AG04450 (cell line): ENCODE measurements at regions not wholly inside any gene's neighbourhood (a gene's known extent, or its start where the extent isn't known, plus 50 kb on each side); places are given as distances from the start of the nearest gene placed in this dataset.
"Not testable (repeated sequence)": the region's sequence is repeated elsewhere in the genome, so short reads cannot be mapped to it uniquely, and the experiment has no call there.

Source experiments
- CTCF ChIA-PET: fragments of 300-600, 350-600 bp; formaldehyde crosslinking; extraction: SDS; loops from one replicate; lab custom pipeline; 2022; ENCODE audit warnings: antibody characterized with exemption, inconsistent platforms; lab: Charles Lee
- POLR2A ChIA-PET: fragments of 350-600 bp; formaldehyde crosslinking; extraction: SDS; loops from one replicate; lab custom pipeline; 2021; ENCODE audit warnings: antibody characterized with exemption, inconsistent platforms; lab: Yijun Ruan, JAX
- DNase-seq: peaks from one replicate; pipeline ENCODE4 v3.0.0-alpha.2; 2011; ENCODE audit warnings: low read depth, low spot score
- H3K27ac ChIP-seq: one replicate; pipeline ENCODE4 v1.5.1; 2012; ENCODE audit warnings: low read depth, low read length, control low read depth
- H3K27me3 ChIP-seq: one replicate; pipeline ENCODE4 v1.6.0; 2012; ENCODE audit warnings: low read length; ENCODE audit not compliant: control insufficient read depth, insufficient read depth
- H3K4me3 ChIP-seq: 2 replicates; pipeline ENCODE4 v1.5.1; 2011; ENCODE audit warnings: mild to moderate bottlenecking, low read depth, low read length, control low read depth
- H3K9me3 ChIP-seq: 2 replicates; pipeline ENCODE4 v1.5.1; 2012; ENCODE audit warnings: low read length; ENCODE audit not compliant: control insufficient read depth, insufficient read depth
- CTCF ChIP-seq: IDR thresholded peaks from 2 replicates; pipeline ENCODE4 v1.5.1; 2011; ENCODE audit warnings: low read depth, low read length, control low read depth, inconsistent platforms

GRCh38 chr4:23097251-23097650, 404.5 kb downstream of the GBA3 start:
- Histone ChIP-seq H3K27ac (no peak overlapping the region), H3K27me3 (no peaks in the 10 kb centered on the region), H3K4me3 (no peak overlapping the region), H3K9me3 (no peaks in the 10 kb centered on the region)
- no peak for TF ChIP-seq CTCF
- ChIA-PET CTCF (no interaction called here), POLR2A (no interaction called here)
- DNase-seq: no peak

GRCh38 chr4:23091711-23092110, 399.0 kb downstream of the GBA3 start:
- Histone ChIP-seq H3K27me3 (no peaks in the 10 kb centered on the region), H3K4me3 (no peak overlapping the region), H3K27ac (no peak overlapping the region), H3K9me3 (no peaks in the 10 kb centered on the region)
- TF ChIP-seq CTCF: no peak
- no peak for DNase-seq
- CTCF ChIA-PET: no interaction called here
- POLR2A ChIA-PET: no interaction called here

DNA sequence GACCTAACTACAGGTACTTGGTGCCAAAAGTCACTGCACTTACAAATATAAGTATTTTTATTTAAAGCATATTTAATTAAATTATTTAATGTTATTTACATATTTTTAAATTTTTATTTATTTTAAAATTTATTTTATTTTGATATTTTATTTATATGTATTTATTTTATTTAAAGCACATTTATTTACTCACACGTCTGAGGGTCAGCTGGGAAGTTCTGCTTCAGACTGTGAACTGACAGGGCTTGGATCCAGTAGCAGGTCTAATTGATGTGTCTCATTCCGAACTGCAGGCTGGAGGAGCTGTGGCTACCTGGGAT, 392.5 kb downstream of the GBA3 start:
- no peak overlapping the region for H3K4me3 ChIP-seq
- no peak for TF ChIP-seq CTCF
- CTCF ChIA-PET: no interaction called here
- POLR2A ChIA-PET: no interaction called here
- no peaks in the 10 kb centered on the region for H3K27me3 ChIP-seq
- no peak overlapping the region for H3K27ac ChIP-seq
- H3K9me3 ChIP-seq: peaks cover under 1% of the 10 kb centered on the region
- DNase-seq: no peak

DNA sequence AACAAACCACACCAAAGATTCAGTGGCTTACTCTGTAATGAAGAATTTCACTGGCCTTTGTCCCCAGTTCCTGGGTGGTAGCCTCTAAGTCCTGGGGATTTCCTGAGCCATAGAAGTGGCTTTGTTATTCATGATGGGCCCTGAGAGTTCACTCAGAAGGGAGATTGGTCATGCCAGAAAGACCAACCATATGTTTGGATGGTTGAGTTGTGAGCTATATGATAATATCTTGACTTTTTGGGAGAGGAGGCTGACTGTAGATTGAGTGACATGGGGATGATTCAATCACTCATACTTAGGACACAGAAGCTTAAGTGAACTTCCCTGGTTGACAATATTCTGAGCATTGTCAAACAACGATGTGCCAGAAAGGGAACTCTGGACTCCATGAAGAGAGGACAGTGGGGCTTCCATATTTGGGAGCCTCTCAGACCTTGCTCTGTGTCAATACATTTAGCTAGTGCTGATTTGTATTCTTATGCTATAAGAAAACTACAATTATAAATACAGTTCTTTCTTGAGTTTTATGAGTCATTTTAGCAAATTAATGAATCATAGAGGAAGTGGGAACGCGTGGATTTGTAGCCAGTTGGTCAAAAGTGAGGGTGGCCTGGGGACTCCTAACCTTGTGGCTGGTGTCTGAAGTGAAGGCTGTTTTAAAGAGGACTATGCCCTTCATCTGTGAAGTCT, 392.0 kb downstream of the GBA3 start:
- Histone ChIP-seq H3K27me3 (no peaks in the 10 kb centered on the region), H3K9me3 (peaks cover 4% of the 10 kb centered on the region), H3K4me3 (no peak overlapping the region), H3K27ac (no peak overlapping the region)
- ChIA-PET POLR2A (no interaction called here), CTCF (no interaction called here)
- no peak for TF ChIP-seq CTCF
- no peak for DNase-seq

GRCh38 chr4:23083391-23083790, 390.7 kb downstream of the GBA3 start:
- no peaks in the 10 kb centered on the region for H3K27me3 ChIP-seq
- CTCF ChIA-PET: no interaction called here

DNA sequence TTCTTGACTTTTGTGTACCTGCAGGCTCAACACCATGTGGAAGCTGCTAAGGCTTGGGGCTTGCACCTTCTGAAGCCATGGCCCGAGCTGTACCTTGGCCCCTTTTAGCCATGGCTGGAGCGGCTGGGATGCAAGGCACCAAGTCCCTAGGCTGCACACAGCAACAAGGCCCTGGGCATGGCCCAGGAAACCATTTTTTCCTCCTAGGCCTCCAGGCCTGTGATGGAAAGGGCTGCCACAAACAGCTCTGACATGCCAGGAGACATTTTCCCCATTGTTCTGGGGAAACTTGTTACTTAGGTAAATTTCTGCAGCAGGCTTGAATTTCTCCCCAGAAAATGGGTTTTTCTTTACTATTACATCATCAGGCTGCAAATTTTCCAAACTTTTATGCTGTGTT, 387.4 kb downstream of the GBA3 start:
- DNase-seq, H3K9me3 ChIP-seq, H3K27me3 ChIP-seq, CTCF ChIA-PET, H3K27ac ChIP-seq, H3K4me3 ChIP-seq: not testable (repeated sequence)
- POLR2A ChIA-PET: interaction anchor here (0.6 kb wide), 1 partner anchor 1271 kb away, joined by 3 read pairs; no protein-coding TSS in a partner anchor

More at GRCh38 chr4:23083391-23083790, 390.7 kb downstream of the GBA3 start:
- H3K4me3 ChIP-seq: no peak overlapping the region
- no peak for TF ChIP-seq CTCF
- POLR2A ChIA-PET: no interaction called here
- no peak for DNase-seq
- peaks cover 4% of the 10 kb centered on the region for H3K9me3 ChIP-seq
- no peak overlapping the region for H3K27ac ChIP-seq
